ENCODE measurements at regions not wholly inside any gene's neighbourhood (a gene's known extent, or its start where the extent isn't known, plus 50 kb on each side); places are given as distances from the start of the nearest gene placed in this dataset.

DNA sequence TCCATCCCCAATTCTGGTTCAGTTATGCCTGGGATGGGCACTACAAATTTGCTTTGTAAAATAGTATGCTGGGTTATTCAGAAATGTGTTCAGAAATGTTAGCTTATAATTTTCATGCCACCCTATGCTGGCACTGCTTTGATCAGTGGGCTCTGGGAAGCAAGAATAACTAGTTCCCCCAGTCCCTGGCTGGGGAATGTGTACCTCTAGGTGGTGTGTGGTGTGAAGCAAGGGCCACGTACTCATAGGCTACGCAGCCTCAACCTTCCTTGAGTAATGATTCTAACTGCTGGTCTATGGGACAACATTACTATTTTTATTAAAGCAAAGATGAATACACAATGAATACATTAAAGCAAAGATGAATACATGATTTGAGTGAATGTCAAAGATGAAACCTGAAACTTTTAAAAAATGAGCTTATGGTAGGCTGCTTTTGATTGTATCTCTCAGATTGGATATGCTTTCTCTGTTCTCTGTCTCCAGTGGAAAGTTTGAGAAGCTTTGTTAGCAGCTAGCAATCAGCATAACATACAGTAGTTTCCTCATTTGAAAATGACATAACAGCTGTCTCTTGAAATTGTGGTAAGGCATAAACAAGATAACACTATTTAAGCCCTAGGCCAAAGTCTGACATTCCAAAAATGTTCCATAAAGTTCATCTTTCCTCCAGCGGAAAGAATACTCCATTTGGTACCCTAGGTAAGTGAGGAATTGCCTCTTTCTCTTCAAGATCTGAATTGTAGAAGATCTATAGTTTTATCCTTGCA is 174.7 kb upstream of the NFIB start:
- no peak for TF ChIP-seq POLR2A (IDR thresholded peaks at IDR 0.05)
- TF ChIP-seq, protein P1, sequence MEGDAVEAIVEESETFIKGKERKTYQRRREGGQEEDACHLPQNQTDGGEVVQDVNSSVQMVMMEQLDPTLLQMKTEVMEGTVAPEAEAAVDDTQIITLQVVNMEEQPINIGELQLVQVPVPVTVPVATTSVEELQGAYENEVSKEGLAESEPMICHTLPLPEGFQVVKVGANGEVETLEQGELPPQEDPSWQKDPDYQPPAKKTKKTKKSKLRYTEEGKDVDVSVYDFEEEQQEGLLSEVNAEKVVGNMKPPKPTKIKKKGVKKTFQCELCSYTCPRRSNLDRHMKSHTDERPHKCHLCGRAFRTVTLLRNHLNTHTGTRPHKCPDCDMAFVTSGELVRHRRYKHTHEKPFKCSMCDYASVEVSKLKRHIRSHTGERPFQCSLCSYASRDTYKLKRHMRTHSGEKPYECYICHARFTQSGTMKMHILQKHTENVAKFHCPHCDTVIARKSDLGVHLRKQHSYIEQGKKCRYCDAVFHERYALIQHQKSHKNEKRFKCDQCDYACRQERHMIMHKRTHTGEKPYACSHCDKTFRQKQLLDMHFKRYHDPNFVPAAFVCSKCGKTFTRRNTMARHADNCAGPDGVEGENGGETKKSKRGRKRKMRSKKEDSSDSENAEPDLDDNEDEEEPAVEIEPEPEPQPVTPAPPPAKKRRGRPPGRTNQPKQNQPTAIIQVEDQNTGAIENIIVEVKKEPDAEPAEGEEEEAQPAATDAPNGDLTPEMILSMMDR (IDR thresholded peaks at IDR 0.05) = no peak
- Histone ChIP-seq H3K27ac (no peak overlapping the region), H3K27me3 (no peaks in the 10 kb centered on the region), H3K36me3 (replicated peaks in 1 of 2) (no peaks in the 10 kb centered on the region), H3K4me1 (replicated peaks in 1 of 2) (no peaks in the 10 kb centered on the region), H3K9me3 (replicated peaks in 1 of 3) (no peaks in the 10 kb centered on the region), H3K4me3 (no peak overlapping the region)
- no peak for DNase-seq
- WGBS, 4 donors = 85 to 95% (median 88%) methylated on average over 3 of the region's 3 CpGs
- intact Hi-C loops (cut with DNase I) = no loop called here

- TF ChIP-seq, protein P1 (IDR thresholded peaks at IDR 0.05) = no peak
- TF ChIP-seq POLR2A (IDR thresholded peaks at IDR 0.05) = no peak
- WGBS, 4 donors = 80 to 88% (median 84%) methylated on average over 6 of the region's 6 CpGs
- Histone ChIP-seq H3K4me3 (no peak overlapping the region), H3K36me3 (replicated peaks in 1 of 2) (no peaks in the 10 kb centered on the region), H3K27me3 (no peaks in the 10 kb centered on the region), H3K27ac (no peak overlapping the region), H3K9me3 (replicated peaks in 1 of 3) (no peaks in the 10 kb centered on the region), H3K4me1 (replicated peaks in 1 of 2) (no peaks in the 10 kb centered on the region)
- intact Hi-C loops (cut with DNase I) = no loop called here
- DNase-seq = no peak
These were observed 173.7 kb upstream of the NFIB start for GRCh38 chr9:14487547-14488185.

DNA sequence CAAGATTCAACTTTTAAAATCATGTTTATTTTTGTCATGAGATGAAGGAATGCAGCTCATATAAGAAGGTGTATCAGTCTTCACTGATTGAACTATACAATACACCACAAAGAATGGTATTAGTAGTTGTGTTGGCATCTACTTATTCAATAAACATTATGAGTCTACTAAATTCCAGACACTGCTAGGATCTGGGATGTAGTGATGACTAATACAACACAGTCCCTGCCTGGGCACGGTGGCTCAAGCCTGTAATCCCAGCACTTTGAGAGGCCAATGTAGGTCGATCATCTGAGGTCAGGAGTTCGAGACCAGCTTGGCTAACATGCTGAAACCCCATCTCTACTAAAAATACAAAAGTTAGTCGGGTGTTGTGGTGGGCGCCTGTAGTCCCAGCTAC is 171.4 kb upstream of the NFIB start:
- no peak for DNase-seq
- TF ChIP-seq, protein P1 (IDR thresholded peaks at IDR 0.05) = no peak
- TF ChIP-seq POLR2A (IDR thresholded peaks at IDR 0.05) = no peak
- H3K27me3 ChIP-seq = no peaks in the 10 kb centered on the region
- intact Hi-C loops (cut with DNase I) = no loop called here
- no peaks in the 10 kb centered on the region for H3K36me3 ChIP-seq (replicated peaks in 1 of 2)
- no peak overlapping the region for H3K4me3 ChIP-seq
- 80 to 87% (median 84%) methylated on average over 5 of the region's 5 CpGs for WGBS, 4 donors
- H3K27ac ChIP-seq = no peak overlapping the region
- H3K9me3 ChIP-seq (replicated peaks in 1 of 3) = no peaks in the 10 kb centered on the region
- no peaks in the 10 kb centered on the region for H3K4me1 ChIP-seq (replicated peaks in 1 of 2)

DNA sequence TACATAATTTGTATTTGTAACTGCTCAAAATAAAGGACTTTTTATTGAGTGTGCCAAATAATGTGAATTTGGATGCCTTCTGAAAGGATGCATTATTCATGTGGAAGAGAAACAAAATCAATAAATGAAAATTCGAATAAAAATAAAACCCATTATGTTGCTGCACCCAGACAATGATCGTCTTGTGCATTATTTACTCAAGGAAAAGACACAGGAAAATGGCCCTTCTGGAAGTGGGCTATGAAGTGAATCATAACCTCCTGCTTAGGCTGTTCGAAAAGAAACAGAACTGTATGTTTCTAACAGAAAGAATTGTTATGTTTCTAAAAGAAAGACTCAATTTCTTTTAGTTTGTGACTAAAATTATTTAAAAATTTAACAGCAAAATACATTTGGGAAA is 168.9 kb upstream of the NFIB start:
- Histone ChIP-seq H3K9me3 (replicated peaks in 1 of 3) (no peaks in the 10 kb centered on the region), H3K36me3 (replicated peaks in 1 of 2) (no peaks in the 10 kb centered on the region), H3K27ac (no peak overlapping the region), H3K4me1 (replicated peaks in 1 of 2) (no peaks in the 10 kb centered on the region), H3K4me3 (no peak overlapping the region), H3K27me3 (no peaks in the 10 kb centered on the region)
- intact Hi-C loops (cut with DNase I) = no loop called here
- no peak for TF ChIP-seq POLR2A (IDR thresholded peaks at IDR 0.05)
- TF ChIP-seq, protein P1 (IDR thresholded peaks at IDR 0.05) = no peak
- WGBS, 4 donors = 60 to 69% (median 64%) methylated on average over 3 of the region's 3 CpGs
- DNase-seq = no peak

All from adrenal gland (tissue), 9 donors.